NCI-H748 (cell line): ENCODE measurements at regions not wholly inside any gene's neighbourhood (a gene's known extent, or its start where the extent isn't known, plus 50 kb on each side); places are given as distances from the start of the nearest gene placed in this dataset.

ENCODE experiments used
- DNase-seq: peaks from one replicate; lab custom pipeline; 2025; ENCODE audit not compliant: unreplicated experiment; lab: John Stamatoyannopoulos, UW

GRCh38 chr4:81828991-81829390 is 357.3 kb upstream of the RASGEF1B start:
- DNase-seq: no peak

- DNase-seq: no peak
Measured at GRCh38 chr4:81827577-81828202, 356.0 kb upstream of the RASGEF1B start.

GRCh38 chr4:81826817-81827424 is 355.2 kb upstream of the RASGEF1B start:
- DNase-seq: no peak

GRCh38 chr4:81826335-81826734 is 354.6 kb upstream of the RASGEF1B start:
- DNase-seq: no peak

GRCh38 chr4:81818385-81818920 is 346.7 kb upstream of the RASGEF1B start:
- DNase-seq: no peak

GRCh38 chr4:81816031-81816761 is 344.5 kb upstream of the RASGEF1B start:
- DNase-seq: no peak

GRCh38 chr4:81814987-81815541 is 343.4 kb upstream of the RASGEF1B start:
- DNase-seq: no peak

- peak; percentile 92 for DNase-seq
Measured at GRCh38 chr4:81811562-81812293, 340.0 kb upstream of the RASGEF1B start.

GRCh38 chr4:81808011-81808672 is 336.4 kb upstream of the RASGEF1B start:
- DNase-seq: peak; percentile 96

- no peak for DNase-seq
Measured at GRCh38 chr4:81807386-81807785, 335.7 kb upstream of the RASGEF1B start.

- DNase-seq: no peak
Measured at GRCh38 chr4:81806485-81806884, 334.8 kb upstream of the RASGEF1B start.

GRCh38 chr4:81804849-81805248 is 333.1 kb upstream of the RASGEF1B start:
- no peak for DNase-seq

- DNase-seq: peak; percentile 76
Measured at GRCh38 chr4:81802285-81802846, 330.7 kb upstream of the RASGEF1B start.

- no peak for DNase-seq
Measured at GRCh38 chr4:81799371-81799770, 327.7 kb upstream of the RASGEF1B start.

GRCh38 chr4:81796790-81797528 is 325.3 kb upstream of the RASGEF1B start:
- DNase-seq: no peak

- DNase-seq: no peak
Measured at GRCh38 chr4:81792521-81792920, 320.8 kb upstream of the RASGEF1B start.

GRCh38 chr4:81790477-81790876 is 318.8 kb upstream of the RASGEF1B start:
- DNase-seq: no peak

GRCh38 chr4:81789741-81790399 is 318.2 kb upstream of the RASGEF1B start:
- DNase-seq: no peak

GRCh38 chr4:81789158-81789557 is 317.5 kb upstream of the RASGEF1B start:
- DNase-seq: peak; percentile 16
